GM18517 (cell line): ENCODE measurements at regions not wholly inside any gene's neighbourhood (a gene's known extent, or its start where the extent isn't known, plus 50 kb on each side); places are given as distances from the start of the nearest gene placed in this dataset.

Experiments used
- ATAC-seq: cut with Tn5 transposase; IDR thresholded peaks from one replicate; pipeline ENCODE4 v1.9.1; 2021; ENCODE audit warnings: mild to moderate bottlenecking, moderate library complexity; ENCODE audit not compliant: unreplicated experiment

GRCh38 chr9:119435076-119435475 is 65.8 kb upstream of the BRINP1 start:
- ATAC-seq = no peak

- ATAC-seq = no peak
Measured at GRCh38 chr9:119432428-119432827, 63.2 kb upstream of the BRINP1 start.

- ATAC-seq = no peak
Measured at GRCh38 chr9:119429302-119429701, 60.1 kb upstream of the BRINP1 start.

- no peak for ATAC-seq
Measured at GRCh38 chr9:119420231-119420630, 51.0 kb upstream of the BRINP1 start.
